ENCODE measurements at regions not wholly inside any gene's neighbourhood (a gene's known extent, or its start where the extent isn't known, plus 50 kb on each side); places are given as distances from the start of the nearest gene placed in this dataset.

GRCh38 chr18:76634564-76634963 is 139.5 kb upstream of the ZNF516 start:
- TF ChIP-seq POLR2A (IDR thresholded peaks at IDR 0.05) = no peak
- no peak for TF ChIP-seq CTCF (IDR thresholded peaks at IDR 0.05)
- H3K27ac ChIP-seq = no peak overlapping the region

GRCh38 chr18:76633588-76634269 is 138.7 kb upstream of the ZNF516 start:
- intact Hi-C loops (cut with DNase I) = no loop called here
- DNase-seq = no peak

More at GRCh38 chr18:76634564-76634963, 139.5 kb upstream of the ZNF516 start:
- 32 to 52% (median 42%) methylated on average over 3 of the region's 3 CpGs for WGBS, 4 donors
- H3K27me3 ChIP-seq = no peaks in the 10 kb centered on the region
- H3K4me1 ChIP-seq (replicated peaks in 1 of 2) = no peaks in the 10 kb centered on the region
- intact Hi-C loops (cut with DNase I) = no loop called here
- H3K9me3 ChIP-seq (replicated peaks in 1 of 3) = no peaks in the 10 kb centered on the region
- DNase-seq = no peak
- H3K36me3 ChIP-seq (replicated peaks in 1 of 2) = no peaks in the 10 kb centered on the region
- no peak overlapping the region for H3K4me3 ChIP-seq

GRCh38 chr18:76627444-76627843 is 132.4 kb upstream of the ZNF516 start:
- Histone ChIP-seq H3K27ac (no peak overlapping the region), H3K4me3 (no peak overlapping the region), H3K27me3 (no peaks in the 10 kb centered on the region), H3K9me3 (replicated peaks in 1 of 3) (no peaks in the 10 kb centered on the region), H3K36me3 (replicated peaks in 1 of 2) (no peaks in the 10 kb centered on the region), H3K4me1 (replicated peaks in 1 of 2) (no peaks in the 10 kb centered on the region)
- TF ChIP-seq CTCF (IDR thresholded peaks at IDR 0.05) (no peak), POLR2A (IDR thresholded peaks at IDR 0.05) (no peak)
- intact Hi-C loops (cut with DNase I) = loop anchor here in 1 of 2 donors (10.0 kb wide), 2 partner anchors 113 to 223 kb away; no protein-coding TSS in a partner anchor
- no peak for DNase-seq
- WGBS, 4 donors = 88 to 97% (median 90%) methylated on average over 1 of the region's 1 CpG

More at GRCh38 chr18:76633588-76634269, 138.7 kb upstream of the ZNF516 start:
- no peaks in the 10 kb centered on the region for H3K9me3 ChIP-seq (replicated peaks in 1 of 3)
- no peak overlapping the region for H3K4me3 ChIP-seq
- 74 to 89% (median 81%) methylated on average over 2 of the region's 2 CpGs for WGBS, 4 donors
- H3K27me3 ChIP-seq = no peaks in the 10 kb centered on the region
- H3K4me1 ChIP-seq (replicated peaks in 1 of 2) = no peaks in the 10 kb centered on the region
- no peak for TF ChIP-seq CTCF (IDR thresholded peaks at IDR 0.05)
- no peak for TF ChIP-seq POLR2A (IDR thresholded peaks at IDR 0.05)
- H3K36me3 ChIP-seq (replicated peaks in 1 of 2) = no peaks in the 10 kb centered on the region
- no peak overlapping the region for H3K27ac ChIP-seq

- H3K9me3 ChIP-seq (replicated peaks in 1 of 3) = no peaks in the 10 kb centered on the region
- H3K27ac ChIP-seq = no peak overlapping the region
- H3K4me3 ChIP-seq = no peak overlapping the region
- DNase-seq = no peak
- no peak for TF ChIP-seq POLR2A (IDR thresholded peaks at IDR 0.05)
- TF ChIP-seq CTCF (IDR thresholded peaks at IDR 0.05) = no peak
- no peaks in the 10 kb centered on the region for H3K36me3 ChIP-seq (replicated peaks in 1 of 2)
- intact Hi-C loops (cut with DNase I) = loop anchor here in 1 of 2 donors (10.0 kb wide), 2 partner anchors 112 to 222 kb away; no protein-coding TSS in a partner anchor
- H3K4me1 ChIP-seq (replicated peaks in 1 of 2) = peaks cover 0 to 2% of the 10 kb centered on the region in 2 donors
- no peaks in the 10 kb centered on the region for H3K27me3 ChIP-seq
These were observed 131.9 kb upstream of the ZNF516 start for GRCh38 chr18:76626991-76627390.

Data from adrenal gland (tissue), 9 donors.